ENCODE measurements at regions not wholly inside any gene's neighbourhood (a gene's known extent, or its start where the extent isn't known, plus 50 kb on each side); places are given as distances from the start of the nearest gene placed in this dataset.

- TF ChIP-seq CTCF (IDR thresholded peaks at IDR 0.05) = no peak
- no peak for TF ChIP-seq EZH2phosphoT487 (IDR thresholded peaks at IDR 0.05)
- TF ChIP-seq EZH2 (IDR thresholded peaks at IDR 0.05) = no peak
These were observed 193.4 kb upstream of the RMP24 start for GRCh38 chr18:35778850-35779627.

Measured in neural progenitor cell (in vitro differentiated cells).